Skeletal muscle tissue (tissue), 3 donors: ENCODE measurements at regions not wholly inside any gene's neighbourhood (a gene's known extent, or its start where the extent isn't known, plus 50 kb on each side); places are given as distances from the start of the nearest gene placed in this dataset.

ENCODE experiments used
- H3K27ac ChIP-seq: one replicate; pipeline ENCODE4 v1.7.0; 2013; ENCODE audit warnings: mild to moderate bottlenecking, low read depth, low read length, inconsistent platforms
- H3K27me3 ChIP-seq, 3 donors: one replicate each; pipeline ENCODE4 v1.7.0; 2013; ENCODE audit warnings: low read length in 3 of 3; ENCODE audit not compliant: control insufficient read depth in 3 of 3, insufficient read depth in 3 of 3
- H3K36me3 ChIP-seq, 3 donors: one replicate each; pipeline ENCODE4 v1.7.0; 2013; ENCODE audit warnings: low read length in 3 of 3; ENCODE audit not compliant: control insufficient read depth in 3 of 3, insufficient read depth in 3 of 3
- H3K4me1 ChIP-seq, 3 donors: one replicate each; pipeline ENCODE4 v1.7.0; 2013; ENCODE audit warnings: low read length in 3 of 3, mild to moderate bottlenecking in 3 of 3; ENCODE audit not compliant: control insufficient read depth in 3 of 3, insufficient read depth in 3 of 3
- H3K4me3 ChIP-seq, 3 donors: one replicate each; pipeline ENCODE4 v1.7.0; 2013; ENCODE audit warnings: low read length in 3 of 3
- H3K9ac ChIP-seq, 3 donors: one replicate each; pipeline ENCODE4 v1.7.0; 2013; ENCODE audit warnings: low read length in 3 of 3, mild to moderate bottlenecking in 3 of 3, moderate library complexity in 2 of 3, low read depth in 1 of 3
- H3K9me3 ChIP-seq, 3 donors: one replicate each; pipeline ENCODE4 v1.7.0; 2013; ENCODE audit warnings: low read length in 3 of 3; ENCODE audit not compliant: control insufficient read depth in 3 of 3
- donor health status: Osteomylitis.

GRCh38 chr7:85583131-85583953, 396.5 kb upstream of the SEMA3D start:
- Histone ChIP-seq H3K9me3 (no peaks in the 10 kb centered on the region), H3K9ac (no peak overlapping the region), H3K36me3 (no peaks in the 10 kb centered on the region), H3K27me3 (no peaks in the 10 kb centered on the region), H3K4me1 (no peaks in the 10 kb centered on the region), H3K4me3 (no peak overlapping the region), H3K27ac (no peak overlapping the region)

- Histone ChIP-seq H3K9ac (no peak overlapping the region), H3K9me3 (no peaks in the 10 kb centered on the region), H3K4me3 (no peak overlapping the region), H3K27ac (no peak overlapping the region), H3K36me3 (no peaks in the 10 kb centered on the region), H3K4me1 (no peaks in the 10 kb centered on the region), H3K27me3 (no peaks in the 10 kb centered on the region)
Observed at GRCh38 chr7:85573844-85574243, 387.0 kb upstream of the SEMA3D start.

- no peaks in the 10 kb centered on the region for H3K4me1 ChIP-seq
- no peaks in the 10 kb centered on the region for H3K36me3 ChIP-seq
- H3K9me3 ChIP-seq = no peaks in the 10 kb centered on the region
- no peaks in the 10 kb centered on the region for H3K27me3 ChIP-seq
- H3K9ac ChIP-seq = no peak overlapping the region
- no peak overlapping the region for H3K4me3 ChIP-seq
- H3K27ac ChIP-seq = no peak overlapping the region
Observed at GRCh38 chr7:85573346-85573745, 386.5 kb upstream of the SEMA3D start.

- no peaks in the 10 kb centered on the region for H3K9me3 ChIP-seq
Observed at GRCh38 chr7:85570898-85571297, 384.0 kb upstream of the SEMA3D start.

GRCh38 chr7:85567983-85568382, 381.1 kb upstream of the SEMA3D start:
- Histone ChIP-seq H3K9ac (no peak overlapping the region), H3K9me3 (no peaks in the 10 kb centered on the region), H3K27ac (no peak overlapping the region), H3K4me3 (no peak overlapping the region), H3K36me3 (no peaks in the 10 kb centered on the region), H3K27me3 (no peaks in the 10 kb centered on the region), H3K4me1 (no peaks in the 10 kb centered on the region)

More at GRCh38 chr7:85570898-85571297, 384.0 kb upstream of the SEMA3D start:
- H3K27me3 ChIP-seq = no peaks in the 10 kb centered on the region
- no peak overlapping the region for H3K4me3 ChIP-seq
- H3K9ac ChIP-seq = no peak overlapping the region
- H3K27ac ChIP-seq = no peak overlapping the region
- no peaks in the 10 kb centered on the region for H3K36me3 ChIP-seq
- no peaks in the 10 kb centered on the region for H3K4me1 ChIP-seq

- H3K4me1 ChIP-seq = no peaks in the 10 kb centered on the region
- H3K9ac ChIP-seq = no peak overlapping the region
- H3K9me3 ChIP-seq = no peaks in the 10 kb centered on the region
- no peaks in the 10 kb centered on the region for H3K36me3 ChIP-seq
- no peaks in the 10 kb centered on the region for H3K27me3 ChIP-seq
- no peak overlapping the region for H3K4me3 ChIP-seq
- H3K27ac ChIP-seq = no peak overlapping the region
Observed at GRCh38 chr7:85566095-85566794, 379.4 kb upstream of the SEMA3D start.

- Histone ChIP-seq H3K9me3 (no peaks in the 10 kb centered on the region), H3K4me3 (no peak overlapping the region), H3K27me3 (no peaks in the 10 kb centered on the region), H3K27ac (no peak overlapping the region), H3K36me3 (no peaks in the 10 kb centered on the region), H3K4me1 (no peaks in the 10 kb centered on the region), H3K9ac (no peak overlapping the region)
Observed at GRCh38 chr7:85565276-85565675, 378.4 kb upstream of the SEMA3D start.

GRCh38 chr7:85564861-85565260, 378.0 kb upstream of the SEMA3D start:
- H3K27ac ChIP-seq = no peak overlapping the region
- H3K27me3 ChIP-seq = no peaks in the 10 kb centered on the region
- no peaks in the 10 kb centered on the region for H3K9me3 ChIP-seq
- no peak overlapping the region for H3K4me3 ChIP-seq
- H3K4me1 ChIP-seq = no peaks in the 10 kb centered on the region
- H3K36me3 ChIP-seq = no peaks in the 10 kb centered on the region
- H3K9ac ChIP-seq = no peak overlapping the region

GRCh38 chr7:85561706-85562105, 374.9 kb upstream of the SEMA3D start:
- no peak overlapping the region for H3K27ac ChIP-seq
- no peaks in the 10 kb centered on the region for H3K27me3 ChIP-seq

More at GRCh38 chr7:85561706-85562105, 374.9 kb upstream of the SEMA3D start:
- no peaks in the 10 kb centered on the region for H3K9me3 ChIP-seq
- no peaks in the 10 kb centered on the region for H3K36me3 ChIP-seq
- H3K9ac ChIP-seq = no peak overlapping the region
- H3K4me3 ChIP-seq = no peak overlapping the region
- no peaks in the 10 kb centered on the region for H3K4me1 ChIP-seq
